Astrocyte of the cerebellum (primary cell): ENCODE measurements at regions not wholly inside any gene's neighbourhood (a gene's known extent, or its start where the extent isn't known, plus 50 kb on each side); places are given as distances from the start of the nearest gene placed in this dataset.

ENCODE experiments used
- DNase-seq: peaks from one replicate; pipeline ENCODE4 v3.0.0-alpha.2; 2011; ENCODE audit warnings: low read depth
- H3K4me3 ChIP-seq: 2 replicates; pipeline ENCODE4 v1.5.1; 2011; ENCODE audit warnings: mild to moderate bottlenecking, low read depth, low read length, moderate library complexity
- in situ Hi-C: cut with HindIII; loops from 2 replicates; pipeline ENCODE4 v1.10.0; 2017; ENCODE audit warnings: low sequenced_read_pairs
- TF ChIP-seq, protein P1 (sequence below): IDR thresholded peaks from 2 replicates; pipeline ENCODE4 v1.5.1; 2012; ENCODE audit warnings: low read length, low read depth, moderate library complexity, mild to moderate bottlenecking; ENCODE audit errors: missing control alignments

DNA sequence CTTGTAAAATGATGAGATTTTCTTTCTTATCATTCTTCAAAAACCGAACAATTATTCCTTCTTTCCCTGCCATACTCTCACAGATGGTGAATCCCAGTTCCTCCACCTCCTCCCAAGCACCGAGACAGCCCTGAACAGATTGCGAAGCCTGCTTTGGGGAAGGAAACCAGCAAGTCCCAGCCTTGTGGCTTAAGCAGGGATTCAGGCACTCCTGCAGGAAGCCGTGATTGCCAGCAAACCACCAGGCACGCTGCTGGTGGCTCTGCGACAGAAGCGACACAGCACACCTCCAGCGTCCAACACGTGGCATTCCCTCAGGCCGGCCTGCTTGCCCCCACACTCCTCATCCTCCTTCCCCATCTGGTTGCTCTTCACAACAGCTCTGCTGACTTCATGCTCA is 237.7 kb downstream of the GXYLT1 start:
- in situ Hi-C loops, result no loop called here
- TF ChIP-seq, protein P1, sequence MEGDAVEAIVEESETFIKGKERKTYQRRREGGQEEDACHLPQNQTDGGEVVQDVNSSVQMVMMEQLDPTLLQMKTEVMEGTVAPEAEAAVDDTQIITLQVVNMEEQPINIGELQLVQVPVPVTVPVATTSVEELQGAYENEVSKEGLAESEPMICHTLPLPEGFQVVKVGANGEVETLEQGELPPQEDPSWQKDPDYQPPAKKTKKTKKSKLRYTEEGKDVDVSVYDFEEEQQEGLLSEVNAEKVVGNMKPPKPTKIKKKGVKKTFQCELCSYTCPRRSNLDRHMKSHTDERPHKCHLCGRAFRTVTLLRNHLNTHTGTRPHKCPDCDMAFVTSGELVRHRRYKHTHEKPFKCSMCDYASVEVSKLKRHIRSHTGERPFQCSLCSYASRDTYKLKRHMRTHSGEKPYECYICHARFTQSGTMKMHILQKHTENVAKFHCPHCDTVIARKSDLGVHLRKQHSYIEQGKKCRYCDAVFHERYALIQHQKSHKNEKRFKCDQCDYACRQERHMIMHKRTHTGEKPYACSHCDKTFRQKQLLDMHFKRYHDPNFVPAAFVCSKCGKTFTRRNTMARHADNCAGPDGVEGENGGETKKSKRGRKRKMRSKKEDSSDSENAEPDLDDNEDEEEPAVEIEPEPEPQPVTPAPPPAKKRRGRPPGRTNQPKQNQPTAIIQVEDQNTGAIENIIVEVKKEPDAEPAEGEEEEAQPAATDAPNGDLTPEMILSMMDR, result no peak
- H3K4me3 ChIP-seq, result no peak overlapping the region
- no peak for DNase-seq

DNA sequence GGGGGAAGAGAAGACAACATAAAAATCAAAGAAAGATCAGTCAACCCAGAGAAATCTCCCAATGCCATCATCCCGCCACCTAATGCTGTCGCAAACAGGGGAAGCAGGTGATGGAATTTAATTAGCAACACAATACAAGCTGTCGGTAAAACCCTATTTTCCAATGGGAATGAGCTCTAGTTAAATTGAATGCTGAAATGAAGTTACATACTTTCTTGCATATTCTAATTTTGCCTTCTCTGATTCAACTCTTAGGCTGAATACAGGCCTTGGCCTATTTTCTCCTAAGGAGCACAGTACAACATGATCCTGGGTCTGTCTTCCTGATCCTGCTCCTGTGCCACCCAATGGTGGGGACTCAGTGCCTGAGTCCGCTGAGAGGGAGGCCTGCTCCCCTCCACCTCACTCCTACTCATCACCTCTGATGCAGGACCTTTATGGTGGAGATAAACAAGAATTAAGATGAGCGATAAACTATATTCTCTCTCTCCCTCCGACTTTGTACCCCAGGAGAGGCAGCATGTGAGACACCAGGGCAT is 238.8 kb downstream of the GXYLT1 start:
- H3K4me3 ChIP-seq, result no peak overlapping the region
- in situ Hi-C loops, result no loop called here
- no peak for DNase-seq
- TF ChIP-seq, protein P1, result no peak

DNA sequence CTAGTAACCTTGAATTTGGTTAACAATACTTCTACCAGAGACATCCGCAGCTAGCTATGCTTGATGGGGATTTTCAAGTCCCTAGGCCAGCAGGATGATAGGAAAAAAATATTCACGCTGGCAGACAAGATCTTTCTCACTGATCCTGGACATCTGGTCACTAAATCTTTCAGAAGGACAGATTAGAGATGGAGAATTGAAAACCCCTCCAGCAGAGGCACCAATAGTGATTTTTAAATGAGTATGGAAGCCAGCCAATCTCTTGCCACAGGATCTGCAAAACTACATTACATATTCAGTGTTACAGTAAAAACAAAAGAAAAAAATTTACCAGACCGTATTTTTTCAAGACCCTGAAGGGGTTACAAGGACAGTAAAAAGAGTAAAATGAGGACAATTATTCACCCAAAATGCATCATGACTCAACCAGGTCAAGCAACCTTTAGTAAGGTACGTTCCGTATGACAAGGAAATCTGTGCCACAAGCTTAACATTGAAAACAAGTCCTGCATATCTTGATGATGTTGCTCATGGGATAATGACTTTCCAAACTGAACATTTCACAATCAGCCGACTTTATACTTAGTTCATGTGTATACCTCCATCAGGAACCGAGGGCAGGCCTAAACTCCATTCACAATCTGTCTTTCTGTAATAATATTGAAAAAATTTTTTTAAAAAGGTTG is 239.5 kb downstream of the GXYLT1 start:
- DNase-seq, result no peak
- TF ChIP-seq, protein P1, result no peak
- in situ Hi-C loops, result no loop called here
- H3K4me3 ChIP-seq, result no peak overlapping the region

DNA sequence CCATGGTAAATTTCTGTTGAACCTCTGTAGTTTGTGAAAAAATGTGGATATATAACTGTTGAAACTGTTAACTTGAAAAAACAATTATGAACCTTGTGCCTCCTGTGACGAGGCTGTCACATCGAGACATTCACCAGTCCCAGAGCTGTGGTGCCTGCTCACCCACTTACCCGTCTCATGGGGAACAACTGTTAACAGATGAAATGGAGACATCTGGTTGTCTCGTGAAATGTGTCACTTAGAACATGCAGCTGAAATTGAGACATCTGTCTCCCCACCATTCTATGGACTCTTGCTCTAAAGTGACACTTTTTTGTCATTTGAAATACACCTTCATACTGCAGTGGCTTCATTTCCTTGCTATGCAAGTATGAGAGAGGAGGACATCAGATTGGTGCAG is 240.6 kb downstream of the GXYLT1 start:
- H3K4me3 ChIP-seq, result no peak overlapping the region
- TF ChIP-seq, protein P1, result no peak
- no peak for DNase-seq
- in situ Hi-C loops, result no loop called here

DNA sequence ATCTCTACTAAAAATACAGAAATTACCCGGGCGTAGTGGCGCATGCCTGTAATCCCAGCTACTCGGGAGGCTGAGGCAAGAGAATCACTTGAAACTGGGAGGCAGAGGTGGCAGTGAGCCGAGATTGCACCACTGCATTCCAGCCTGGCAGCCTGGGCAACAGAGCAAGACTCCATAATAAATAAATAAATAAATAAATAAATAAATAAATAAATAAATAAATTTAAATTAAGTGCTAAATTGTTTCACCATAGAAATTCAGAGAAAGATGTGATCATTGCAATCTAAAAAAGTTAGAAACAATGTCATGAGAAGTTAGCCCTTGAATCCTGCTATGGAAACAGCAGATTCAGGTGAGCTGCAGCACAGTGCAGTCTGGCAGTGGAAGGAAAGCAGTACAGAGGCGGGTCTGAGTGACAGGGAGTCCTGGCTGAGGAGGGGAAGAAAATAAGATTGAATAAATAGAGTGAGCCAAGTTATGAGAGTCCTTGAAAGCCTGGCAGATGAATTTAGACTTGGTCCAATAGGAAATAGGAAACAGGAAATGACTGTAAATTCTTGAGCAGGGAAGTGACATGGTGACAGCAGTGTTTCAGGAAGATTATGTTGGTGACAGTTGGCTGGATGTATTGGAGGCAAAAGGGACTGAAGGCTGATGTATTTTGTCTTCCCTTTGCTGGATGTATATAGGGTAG is 241.5 kb downstream of the GXYLT1 start:
- TF ChIP-seq, protein P1, result no peak
- no peak for DNase-seq
- no peak overlapping the region for H3K4me3 ChIP-seq
- in situ Hi-C loops, result no loop called here

DNA sequence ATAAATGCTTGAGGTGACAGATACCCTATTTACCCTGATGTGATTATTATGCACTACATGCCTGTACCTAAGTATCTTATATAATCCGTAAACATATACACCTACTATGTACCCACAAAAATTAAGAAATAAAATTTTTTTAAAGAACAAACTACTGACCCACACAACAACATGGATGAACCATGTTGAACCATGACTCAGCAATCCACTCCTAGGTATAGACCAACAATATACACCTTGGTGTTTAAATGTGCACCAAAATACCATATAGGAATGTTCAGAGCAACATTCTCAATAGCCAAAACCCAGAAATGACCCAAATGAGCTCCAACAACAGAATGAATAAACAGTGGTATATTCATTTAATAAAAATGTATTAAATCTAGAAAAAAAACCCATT is 245.1 kb downstream of the GXYLT1 start:
- in situ Hi-C loops, result no loop called here
- TF ChIP-seq, protein P1, result no peak
- DNase-seq, result no peak

More for the DNA sequence above, 245.1 kb downstream of the GXYLT1 start:
- no peak overlapping the region for H3K4me3 ChIP-seq
